Immature natural killer cell (primary cell): ENCODE measurements at regions not wholly inside any gene's neighbourhood (a gene's known extent, or its start where the extent isn't known, plus 50 kb on each side); places are given as distances from the start of the nearest gene placed in this dataset.

Experiments
- DNase-seq, 3 donors: peaks; one replicate each; pipeline ENCODE4 v3.0.0; 2022; ENCODE audit warnings: mixed read lengths in 1 of 3
- H3K27ac Mint-ChIP-seq, 6 donors: one replicate each; pipeline ENCODE4 v1.8.0; 2020; ENCODE audit warnings: mixed read lengths in 6 of 6, mild to moderate bottlenecking in 5 of 6, inconsistent platforms in 4 of 6, moderate library complexity in 3 of 6
- H3K27me3 Mint-ChIP-seq, 3 donors: one replicate each; pipeline ENCODE4 v1.8.0; 2020 to 2021; ENCODE audit warnings: low read depth in 3 of 3, mild to moderate bottlenecking in 3 of 3, mixed read lengths in 3 of 3, moderate library complexity in 3 of 3, inconsistent platforms in 1 of 3
- H3K36me3 Mint-ChIP-seq, 3 donors: one replicate each; pipeline ENCODE4 v1.8.0; 2020; ENCODE audit warnings: mixed read lengths in 3 of 3, inconsistent platforms in 2 of 3, mild to moderate bottlenecking in 2 of 3
- H3K4me1 Mint-ChIP-seq, 2 donors: one replicate each; pipeline ENCODE4 v1.8.0; 2020; ENCODE audit warnings: inconsistent platforms in 2 of 2, mild to moderate bottlenecking in 2 of 2, mixed read lengths in 2 of 2, moderate library complexity in 1 of 2
- H3K4me3 Mint-ChIP-seq, 5 donors: one replicate each; pipeline ENCODE4 v1.8.0; 2020; ENCODE audit warnings: mild to moderate bottlenecking in 5 of 5, mixed read lengths in 5 of 5, inconsistent platforms in 3 of 5, moderate library complexity in 3 of 5
- H3K9me3 Mint-ChIP-seq, 6 donors: one replicate each; pipeline ENCODE4 v1.8.0; 2020; ENCODE audit warnings: mild to moderate bottlenecking in 6 of 6, mixed read lengths in 6 of 6, inconsistent platforms in 4 of 6, moderate library complexity in 3 of 6

DNA sequence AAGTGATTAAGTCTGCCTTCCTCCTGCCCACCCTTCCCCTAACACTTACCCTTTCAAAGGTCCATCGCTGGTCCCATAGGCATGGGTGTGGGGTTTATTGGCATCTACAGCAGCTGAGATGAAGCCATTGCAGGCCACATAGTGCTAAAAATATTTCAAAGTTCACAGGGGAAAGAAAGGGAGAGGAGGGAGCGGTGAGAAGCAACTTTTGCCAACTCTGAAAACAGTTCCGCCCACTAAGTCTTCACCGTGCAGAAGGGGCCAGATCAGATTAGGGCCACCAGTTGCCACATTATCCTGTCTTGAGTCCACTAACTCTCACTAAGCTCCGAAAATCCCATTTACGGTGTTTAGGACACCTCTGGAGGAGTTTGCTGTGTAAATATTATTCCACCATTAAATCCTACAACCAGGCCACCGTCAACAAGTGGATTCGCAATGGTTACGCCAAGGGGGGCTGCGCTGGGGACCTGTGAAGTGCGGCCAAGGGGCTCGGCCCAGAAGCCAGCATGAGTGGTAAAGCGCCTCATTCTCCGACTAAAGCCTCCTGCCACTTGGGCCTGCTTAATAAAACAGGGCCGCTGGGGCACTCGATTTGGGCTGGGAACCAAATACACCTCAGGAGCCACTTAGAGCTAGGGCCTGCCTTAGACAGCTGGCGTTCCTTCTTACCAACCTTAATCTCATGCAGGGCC lies 534.9 kb downstream of the MIAT start:
- Mint-ChIP-seq H3K4me1 (no peaks in the 10 kb centered on the region), H3K9me3 (no peaks in the 10 kb centered on the region), H3K27ac (no peak overlapping the region), H3K36me3 (no peaks in the 10 kb centered on the region), H3K27me3 (peaks cover 0 to 12% (median 8%) of the 10 kb centered on the region in 3 donors), H3K4me3 (no peak overlapping the region)
- no peak for DNase-seq

DNA sequence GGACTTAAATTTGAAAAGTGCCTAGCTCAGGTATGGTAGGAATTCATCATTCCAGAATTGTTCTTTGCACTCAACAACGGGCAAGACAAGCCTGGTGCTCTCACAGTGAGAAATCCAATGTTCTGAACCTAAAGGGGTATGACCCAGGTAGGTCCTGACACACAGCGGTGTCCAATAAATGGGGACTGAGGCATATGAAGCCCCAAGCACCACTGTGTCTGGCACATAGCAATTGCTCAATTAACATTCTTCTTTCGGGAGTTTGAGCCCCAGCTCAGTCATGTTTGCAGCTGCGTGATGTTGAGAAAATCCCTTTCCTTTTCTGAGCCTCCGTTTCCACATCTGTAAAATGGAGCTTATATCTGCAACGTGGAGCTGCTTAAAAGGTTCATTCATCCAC lies 535.8 kb downstream of the MIAT start:
- DNase-seq: no peak
- H3K27ac Mint-ChIP-seq: no peak overlapping the region
- H3K27me3 Mint-ChIP-seq: peaks cover 0 to 14% (median 8%) of the 10 kb centered on the region in 3 donors
- no peak overlapping the region for H3K4me3 Mint-ChIP-seq
- H3K9me3 Mint-ChIP-seq: no peaks in the 10 kb centered on the region
- H3K36me3 Mint-ChIP-seq: no peaks in the 10 kb centered on the region
- H3K4me1 Mint-ChIP-seq: no peaks in the 10 kb centered on the region

DNA sequence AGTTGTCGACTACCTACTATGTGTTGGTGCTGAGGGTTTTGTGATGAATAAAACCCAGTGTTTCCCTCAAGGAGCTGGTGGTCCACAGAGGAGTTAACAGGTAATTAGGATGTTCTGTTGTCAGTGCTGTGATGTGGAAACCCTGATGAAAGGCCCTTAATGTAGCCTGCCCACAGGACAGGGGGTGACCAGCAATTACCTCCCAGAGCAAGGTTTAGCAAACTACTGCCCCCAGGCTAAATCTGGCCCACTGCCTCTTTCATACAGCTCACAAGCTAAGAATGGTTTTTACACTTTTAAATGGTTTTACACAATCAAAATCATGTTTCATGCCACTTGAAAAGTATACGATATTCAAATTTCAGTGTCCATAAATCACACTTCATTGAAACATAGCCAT lies 536.2 kb downstream of the MIAT start:
- Mint-ChIP-seq H3K4me1 (no peaks in the 10 kb centered on the region), H3K9me3 (no peaks in the 10 kb centered on the region), H3K27me3 (peaks cover 0 to 16% (median 8%) of the 10 kb centered on the region in 3 donors), H3K36me3 (no peaks in the 10 kb centered on the region), H3K27ac (no peak overlapping the region), H3K4me3 (no peak overlapping the region)
- no peak for DNase-seq

DNA sequence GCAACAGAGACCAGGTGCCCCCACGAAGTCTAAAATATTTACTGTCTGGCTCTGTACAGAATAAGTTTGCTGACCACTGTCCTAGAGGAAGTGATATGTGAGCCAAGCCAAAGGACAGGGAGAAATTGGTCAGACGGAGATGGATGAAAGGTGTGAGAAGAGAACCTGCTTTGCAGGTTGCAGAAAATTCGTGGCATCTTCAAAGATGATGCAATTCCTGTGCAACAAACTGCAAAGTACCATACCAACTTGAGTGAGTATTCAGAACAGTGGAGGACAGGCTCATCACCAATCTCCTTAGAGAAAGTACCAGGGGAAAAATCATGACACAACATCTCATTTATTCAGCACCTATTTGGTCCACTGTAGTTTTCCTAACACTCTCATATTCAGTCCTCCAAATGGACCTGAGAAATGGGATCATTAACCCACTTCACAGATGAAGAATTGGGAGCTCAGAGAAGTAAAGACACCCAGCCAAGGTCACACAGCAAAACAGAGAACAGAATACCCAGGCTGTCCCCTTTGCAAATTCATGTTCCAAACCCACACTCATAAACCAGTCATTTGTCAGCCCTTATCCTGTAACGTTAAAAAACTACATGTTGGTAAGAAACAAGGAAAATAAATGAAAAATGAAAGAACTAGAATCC lies 536.8 kb downstream of the MIAT start:
- no peak overlapping the region for H3K4me3 Mint-ChIP-seq
- H3K9me3 Mint-ChIP-seq: no peaks in the 10 kb centered on the region
- peaks cover 0 to 11% (median 6%) of the 10 kb centered on the region in 3 donors for H3K27me3 Mint-ChIP-seq
- H3K4me1 Mint-ChIP-seq: no peaks in the 10 kb centered on the region
- H3K36me3 Mint-ChIP-seq: no peaks in the 10 kb centered on the region
- no peak for DNase-seq
- H3K27ac Mint-ChIP-seq: no peak overlapping the region

DNA sequence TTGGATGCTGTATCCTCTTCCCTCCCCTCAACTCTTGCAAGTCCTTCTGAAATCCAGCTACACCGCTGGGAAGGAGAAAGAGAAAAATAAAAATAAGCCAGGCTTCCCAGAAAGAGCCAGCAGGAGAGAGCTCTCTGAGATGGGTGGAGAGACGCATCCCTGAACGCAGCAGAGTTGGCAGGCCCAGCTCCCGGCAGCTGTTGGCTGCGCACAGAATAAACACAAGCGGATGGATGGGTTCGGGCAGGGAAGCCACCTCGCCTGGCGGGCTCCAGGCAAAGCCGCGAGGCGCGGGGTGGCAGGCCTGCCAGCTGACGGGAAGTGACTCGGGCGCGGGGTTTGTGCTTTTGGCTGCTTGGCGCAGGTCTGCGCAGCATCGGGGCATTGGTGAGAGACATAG lies 537.7 kb downstream of the MIAT start:
- Mint-ChIP-seq H3K36me3 (no peaks in the 10 kb centered on the region), H3K27ac (no peak overlapping the region), H3K4me3 (no peak overlapping the region), H3K4me1 (no peaks in the 10 kb centered on the region), H3K27me3 (peaks cover 0 to 11% (median 8%) of the 10 kb centered on the region in 3 donors), H3K9me3 (no peaks in the 10 kb centered on the region)
- no peak for DNase-seq

DNA sequence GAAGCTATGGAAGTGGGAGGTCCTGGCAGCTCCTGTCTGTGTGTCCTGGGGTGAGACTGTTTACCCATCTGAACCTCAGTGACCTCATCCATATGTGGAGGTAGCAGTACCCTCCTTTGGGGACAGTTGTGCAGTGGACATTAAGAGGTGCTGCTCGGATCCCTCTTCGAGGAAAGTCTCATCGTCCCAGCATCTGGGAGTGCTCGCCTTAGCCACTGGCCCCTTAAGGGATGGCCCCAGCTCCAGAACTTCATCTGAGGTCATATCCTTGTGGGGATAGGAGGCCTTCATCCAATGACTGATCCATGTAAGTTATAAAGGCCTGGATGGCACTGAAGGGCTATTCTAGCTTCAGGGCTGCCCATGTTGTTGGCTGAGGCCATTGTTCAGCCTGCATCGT lies 538.1 kb downstream of the MIAT start:
- no peaks in the 10 kb centered on the region for H3K36me3 Mint-ChIP-seq
- H3K27ac Mint-ChIP-seq: no peak overlapping the region
- peaks cover 0 to 11% (median 8%) of the 10 kb centered on the region in 3 donors for H3K27me3 Mint-ChIP-seq
- no peak overlapping the region for H3K4me3 Mint-ChIP-seq
- DNase-seq: no peak
- no peaks in the 10 kb centered on the region for H3K4me1 Mint-ChIP-seq
- H3K9me3 Mint-ChIP-seq: no peaks in the 10 kb centered on the region

DNA sequence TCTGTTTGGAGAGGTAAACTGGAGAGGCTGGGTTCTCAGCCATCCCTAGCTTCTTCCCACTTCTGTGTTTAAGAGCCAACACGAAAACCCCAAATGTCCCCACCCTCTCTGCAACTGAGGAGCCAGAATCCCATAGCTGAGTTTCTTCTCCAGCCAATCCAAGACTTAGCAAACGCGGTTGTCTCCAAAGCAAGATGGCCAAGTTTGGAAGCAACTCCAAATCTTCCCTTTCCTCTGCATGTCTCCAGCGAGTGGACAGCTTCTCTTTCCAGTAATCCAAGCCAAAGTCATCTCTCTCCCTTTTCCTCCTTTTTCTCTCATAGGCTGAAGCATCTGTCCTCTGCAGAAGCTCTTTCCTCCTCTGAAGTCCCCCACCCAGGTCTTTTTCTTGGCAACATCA lies 539.2 kb downstream of the MIAT start:
- Mint-ChIP-seq H3K27ac (no peak overlapping the region), H3K4me3 (no peak overlapping the region), H3K9me3 (no peaks in the 10 kb centered on the region), H3K4me1 (no peaks in the 10 kb centered on the region), H3K36me3 (no peaks in the 10 kb centered on the region), H3K27me3 (peaks cover 0 to 8% (median 8%) of the 10 kb centered on the region in 3 donors)
- DNase-seq: no peak

DNA sequence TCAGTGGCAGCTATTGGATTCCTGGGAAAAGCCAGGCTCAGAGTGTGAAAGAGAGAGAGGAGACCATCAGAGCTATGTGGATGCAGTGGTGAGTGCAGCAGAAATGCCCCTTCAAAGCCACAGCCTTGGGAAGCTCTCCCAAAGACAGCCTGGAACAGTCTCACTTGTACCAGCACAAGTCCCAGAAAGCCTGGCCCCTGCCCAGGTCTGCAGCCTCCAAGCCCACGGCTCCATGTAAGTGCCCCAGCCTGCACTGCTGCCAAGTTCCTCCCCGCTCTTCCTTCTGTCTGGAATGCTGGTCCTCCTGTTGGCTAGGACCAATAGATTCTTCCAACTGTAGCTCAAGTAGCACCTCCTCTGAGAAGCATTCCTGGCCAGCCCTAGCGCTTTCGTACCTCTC lies 539.7 kb downstream of the MIAT start:
- Mint-ChIP-seq H3K9me3 (no peaks in the 10 kb centered on the region), H3K4me1 (no peaks in the 10 kb centered on the region), H3K36me3 (no peaks in the 10 kb centered on the region), H3K27me3 (peaks cover 0 to 8% (median 6%) of the 10 kb centered on the region in 3 donors), H3K27ac (no peak overlapping the region), H3K4me3 (no peak overlapping the region)
- no peak for DNase-seq

DNA sequence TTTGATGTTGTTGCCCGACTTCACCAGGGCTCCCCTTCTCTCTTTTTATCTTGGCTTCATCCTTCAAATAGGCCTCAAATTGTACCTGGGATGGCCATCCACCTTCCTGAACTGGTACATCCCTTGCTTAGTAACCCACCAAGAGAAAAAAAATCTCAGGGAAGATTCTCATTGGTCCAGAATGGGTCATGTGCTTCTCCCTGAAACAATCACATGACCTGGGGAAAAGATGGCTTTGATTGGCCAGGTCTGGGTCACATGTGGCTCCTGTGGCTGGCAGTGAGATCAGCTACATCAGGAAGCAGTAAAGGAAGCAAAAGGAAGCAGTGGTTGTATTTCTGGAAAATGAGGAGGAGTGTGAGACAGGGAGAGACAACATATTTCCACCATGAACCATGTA lies 540.2 kb downstream of the MIAT start:
- H3K4me3 Mint-ChIP-seq: no peak overlapping the region

DNA sequence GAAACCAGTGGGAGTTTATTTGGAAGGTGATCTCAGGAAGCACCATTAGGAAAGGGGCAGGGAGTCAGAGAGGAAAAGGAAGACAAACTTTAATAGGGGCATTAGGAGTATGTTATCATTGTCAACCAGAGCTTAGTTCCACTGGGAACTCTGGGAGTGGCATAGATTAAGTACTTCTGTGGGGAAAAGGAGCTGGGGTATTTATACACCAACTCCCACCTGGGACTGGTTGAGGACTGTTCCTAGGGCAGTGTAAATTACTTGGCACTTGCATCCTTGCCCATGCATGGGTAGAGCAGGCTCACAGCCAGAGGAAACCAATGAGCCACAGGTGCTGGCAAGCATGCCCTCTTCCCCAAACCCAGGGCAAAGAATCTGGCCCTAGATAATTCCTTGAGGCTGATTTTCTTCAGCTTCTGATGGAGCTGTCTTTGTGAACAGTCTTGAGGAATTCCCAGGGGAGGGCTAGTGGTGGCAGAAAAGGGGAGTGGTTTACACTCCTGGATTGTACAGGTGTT lies 541.2 kb downstream of the MIAT start:
- H3K4me1 Mint-ChIP-seq: no peaks in the 10 kb centered on the region
- H3K27ac Mint-ChIP-seq: no peak overlapping the region
- H3K9me3 Mint-ChIP-seq: no peaks in the 10 kb centered on the region
- H3K27me3 Mint-ChIP-seq: peaks cover 4 to 8% (median 4%) of the 10 kb centered on the region in 3 donors
- no peak for DNase-seq
- H3K4me3 Mint-ChIP-seq: no peak overlapping the region
- H3K36me3 Mint-ChIP-seq: no peaks in the 10 kb centered on the region

More for the DNA sequence above, 540.2 kb downstream of the MIAT start:
- no peak for DNase-seq
- no peaks in the 10 kb centered on the region for H3K9me3 Mint-ChIP-seq
- no peaks in the 10 kb centered on the region for H3K36me3 Mint-ChIP-seq
- no peaks in the 10 kb centered on the region for H3K4me1 Mint-ChIP-seq
- H3K27me3 Mint-ChIP-seq: peaks cover under 1 to 8% (median 4%) of the 10 kb centered on the region in 3 donors
- H3K27ac Mint-ChIP-seq: no peak overlapping the region

DNA sequence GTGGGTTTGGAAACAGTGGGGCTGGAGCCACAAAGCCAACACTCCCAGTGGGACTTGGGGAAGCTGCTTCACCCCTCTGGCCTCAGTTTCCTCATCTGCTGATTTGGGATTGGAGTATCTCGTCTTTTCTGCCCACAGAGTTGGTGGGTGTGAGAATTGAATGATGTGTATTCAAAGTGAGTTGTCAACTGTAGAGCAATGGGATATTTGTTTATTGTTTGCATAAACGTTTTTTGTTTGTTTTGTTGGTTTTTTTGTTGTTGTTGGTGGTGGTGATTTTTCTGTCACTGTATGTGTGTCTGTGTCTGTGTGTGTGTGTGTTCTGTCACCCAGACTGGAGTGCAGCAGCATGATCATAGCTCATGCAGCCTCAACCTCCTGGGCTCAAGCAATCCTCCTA lies 542.0 kb downstream of the MIAT start:
- Mint-ChIP-seq H3K4me1 (no peaks in the 10 kb centered on the region), H3K27ac (no peak overlapping the region), H3K36me3 (no peaks in the 10 kb centered on the region), H3K9me3 (no peaks in the 10 kb centered on the region), H3K4me3 (no peak overlapping the region), H3K27me3 (peaks cover 3 to 8% (median 4%) of the 10 kb centered on the region in 3 donors)
- DNase-seq: no peak

DNA sequence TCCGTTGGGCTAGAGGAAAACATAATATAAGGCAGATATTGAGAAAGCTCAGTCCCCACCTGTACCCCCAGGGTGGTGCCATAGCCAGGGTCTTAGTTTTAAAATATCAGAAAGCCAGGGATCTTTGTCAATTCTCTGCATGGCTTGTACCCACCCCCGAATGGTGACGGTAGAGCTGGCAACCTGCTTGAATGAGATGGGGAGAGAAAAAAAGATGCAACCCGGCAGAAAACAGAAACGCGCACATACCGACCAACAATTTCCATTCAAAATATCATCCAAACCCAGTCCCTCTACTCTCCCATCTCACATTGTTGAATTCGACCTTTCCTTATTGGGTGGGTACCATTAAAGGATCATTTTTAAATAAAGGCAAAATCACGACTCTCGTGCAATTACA lies 543.9 kb downstream of the MIAT start:
- Mint-ChIP-seq H3K36me3 (no peaks in the 10 kb centered on the region), H3K9me3 (no peaks in the 10 kb centered on the region), H3K4me3 (no peak overlapping the region), H3K27ac (no peak overlapping the region), H3K27me3 (peaks cover 3 to 11% (median 8%) of the 10 kb centered on the region in 3 donors), H3K4me1 (no peaks in the 10 kb centered on the region)
- DNase-seq: no peak

DNA sequence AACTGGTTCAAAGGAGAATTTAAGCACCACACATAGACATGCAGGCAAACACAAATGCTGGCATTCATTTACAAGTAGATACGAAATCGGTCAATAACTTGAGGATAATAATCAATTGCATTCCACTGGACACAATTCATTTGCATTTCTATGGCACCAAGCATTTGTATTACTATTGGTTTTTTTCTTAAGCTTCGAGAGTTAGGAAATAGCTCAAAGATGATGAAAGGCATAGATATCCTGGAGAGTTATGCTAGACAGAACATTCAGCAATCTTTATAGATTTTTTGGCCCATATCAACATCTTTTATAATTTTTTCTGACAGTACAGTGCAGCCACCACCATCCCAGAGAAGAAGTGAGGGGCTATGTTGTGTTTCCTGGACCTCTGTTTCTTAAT lies 544.4 kb downstream of the MIAT start:
- H3K4me3 Mint-ChIP-seq: no peak overlapping the region
- no peak overlapping the region for H3K27ac Mint-ChIP-seq
- no peaks in the 10 kb centered on the region for H3K9me3 Mint-ChIP-seq
- H3K27me3 Mint-ChIP-seq: peaks cover 3 to 14% (median 8%) of the 10 kb centered on the region in 3 donors
- no peak for DNase-seq
- no peaks in the 10 kb centered on the region for H3K4me1 Mint-ChIP-seq
- H3K36me3 Mint-ChIP-seq: no peaks in the 10 kb centered on the region

DNA sequence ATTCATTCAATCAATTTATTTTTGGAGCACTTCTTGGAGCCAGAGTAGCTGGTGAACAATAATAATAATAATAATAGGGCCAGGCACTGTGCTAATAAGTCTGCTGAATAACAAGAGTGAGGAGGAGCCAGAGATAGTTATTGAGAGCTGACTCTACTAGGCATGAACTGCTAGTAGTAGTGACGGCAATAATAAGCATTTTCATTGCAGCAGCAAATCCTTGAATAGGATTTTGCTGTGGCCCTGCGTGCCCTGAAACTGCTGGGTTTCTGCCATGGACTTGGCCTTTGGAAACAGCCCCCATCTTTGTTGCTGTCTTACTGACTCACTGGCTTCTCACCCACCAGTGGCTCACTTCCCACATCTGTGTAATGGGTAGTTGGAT lies 545.9 kb downstream of the MIAT start:
- H3K36me3 Mint-ChIP-seq: no peaks in the 10 kb centered on the region
- no peak overlapping the region for H3K27ac Mint-ChIP-seq
- H3K27me3 Mint-ChIP-seq: peaks cover 3 to 11% (median 8%) of the 10 kb centered on the region in 3 donors
- H3K4me3 Mint-ChIP-seq: no peak overlapping the region
- H3K9me3 Mint-ChIP-seq: no peaks in the 10 kb centered on the region
- H3K4me1 Mint-ChIP-seq: no peaks in the 10 kb centered on the region
- no peak for DNase-seq

DNA sequence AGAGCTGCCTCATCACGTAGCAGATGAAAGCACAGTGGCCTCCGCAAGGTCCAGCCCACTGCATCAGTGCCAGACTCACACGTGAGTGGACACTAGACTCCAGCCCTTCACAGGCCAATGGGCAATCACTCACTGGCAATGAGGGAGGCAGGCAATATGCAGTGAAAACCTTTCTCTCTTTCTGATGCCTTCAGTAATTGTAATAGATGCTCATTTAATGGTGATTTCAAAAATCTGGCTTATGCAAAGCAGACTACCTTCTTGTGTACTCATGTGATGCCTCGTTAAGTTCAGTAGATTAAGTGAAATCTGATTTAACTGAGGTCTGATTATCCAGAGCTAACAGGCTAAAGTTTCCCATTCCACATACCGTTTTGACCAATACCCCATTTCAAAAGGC lies 546.9 kb downstream of the MIAT start:
- Mint-ChIP-seq H3K36me3 (no peaks in the 10 kb centered on the region), H3K9me3 (no peaks in the 10 kb centered on the region), H3K27me3 (peaks cover 3 to 12% (median 8%) of the 10 kb centered on the region in 3 donors), H3K4me3 (no peak overlapping the region), H3K27ac (no peak overlapping the region), H3K4me1 (no peaks in the 10 kb centered on the region)
- DNase-seq: no peak
